ENCODE measurements at regions not wholly inside any gene's neighbourhood (a gene's known extent, or its start where the extent isn't known, plus 50 kb on each side); places are given as distances from the start of the nearest gene placed in this dataset.

DNA sequence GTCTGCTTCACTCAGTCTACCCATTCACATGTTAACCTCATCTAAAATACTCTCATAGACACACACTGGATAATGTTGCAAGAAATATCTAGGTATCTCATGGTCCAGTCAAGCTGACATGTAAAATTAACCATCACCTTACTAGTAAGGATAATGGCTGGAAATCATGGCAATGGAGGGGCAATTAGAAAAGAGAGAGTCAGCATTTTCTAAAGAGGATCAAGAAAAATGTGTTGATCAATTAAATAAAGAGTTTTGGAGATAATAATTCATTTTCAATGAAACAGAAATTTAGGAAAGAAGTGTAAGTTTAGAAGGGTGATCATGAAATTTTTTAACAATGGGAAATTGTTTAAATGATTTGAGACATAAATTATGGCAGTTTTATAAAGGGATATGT lies 1914.1 kb upstream of the IGFBP7 start:
- TF ChIP-seq, protein P1, sequence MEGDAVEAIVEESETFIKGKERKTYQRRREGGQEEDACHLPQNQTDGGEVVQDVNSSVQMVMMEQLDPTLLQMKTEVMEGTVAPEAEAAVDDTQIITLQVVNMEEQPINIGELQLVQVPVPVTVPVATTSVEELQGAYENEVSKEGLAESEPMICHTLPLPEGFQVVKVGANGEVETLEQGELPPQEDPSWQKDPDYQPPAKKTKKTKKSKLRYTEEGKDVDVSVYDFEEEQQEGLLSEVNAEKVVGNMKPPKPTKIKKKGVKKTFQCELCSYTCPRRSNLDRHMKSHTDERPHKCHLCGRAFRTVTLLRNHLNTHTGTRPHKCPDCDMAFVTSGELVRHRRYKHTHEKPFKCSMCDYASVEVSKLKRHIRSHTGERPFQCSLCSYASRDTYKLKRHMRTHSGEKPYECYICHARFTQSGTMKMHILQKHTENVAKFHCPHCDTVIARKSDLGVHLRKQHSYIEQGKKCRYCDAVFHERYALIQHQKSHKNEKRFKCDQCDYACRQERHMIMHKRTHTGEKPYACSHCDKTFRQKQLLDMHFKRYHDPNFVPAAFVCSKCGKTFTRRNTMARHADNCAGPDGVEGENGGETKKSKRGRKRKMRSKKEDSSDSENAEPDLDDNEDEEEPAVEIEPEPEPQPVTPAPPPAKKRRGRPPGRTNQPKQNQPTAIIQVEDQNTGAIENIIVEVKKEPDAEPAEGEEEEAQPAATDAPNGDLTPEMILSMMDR (IDR thresholded peaks at IDR 0.05), result no peak
- TF ChIP-seq POLR2AphosphoS5 (IDR thresholded peaks at IDR 0.05) (no peak), POLR2A (IDR thresholded peaks at IDR 0.05) (no peak), EP300 (IDR thresholded peaks at IDR 0.05) (no peak)
